HG02759 (cell line): ENCODE measurements at regions not wholly inside any gene's neighbourhood (a gene's known extent, or its start where the extent isn't known, plus 50 kb on each side); places are given as distances from the start of the nearest gene placed in this dataset.
"Not testable (repeated sequence)": the region's sequence is repeated elsewhere in the genome, so short reads cannot be mapped to it uniquely, and the experiment has no call there.

Source experiments
- ATAC-seq: cut with Tn5 transposase; IDR thresholded peaks from one replicate; pipeline ENCODE4 v1.9.1; 2021; ENCODE audit warnings: mild to moderate bottlenecking, moderate library complexity; ENCODE audit not compliant: unreplicated experiment

DNA sequence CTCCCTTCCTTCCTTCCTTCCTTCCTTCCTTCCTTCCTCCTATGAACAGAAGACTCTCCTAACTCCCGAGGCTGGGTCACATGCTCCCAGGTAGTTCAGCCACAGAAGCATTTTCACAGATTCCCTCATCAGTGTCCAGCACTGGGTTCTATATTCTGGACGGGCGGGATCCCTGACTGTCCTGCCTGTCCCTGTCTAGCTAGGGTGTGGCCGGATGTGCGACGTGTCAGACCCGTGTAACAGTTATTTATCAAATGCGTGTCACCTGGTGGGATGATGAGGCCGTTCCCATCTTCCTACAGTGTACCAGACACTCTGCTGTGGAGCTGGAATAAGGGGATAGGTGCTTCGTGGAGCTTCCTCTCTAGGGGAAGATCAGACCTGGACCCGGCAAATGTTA, 901.0 kb downstream of the BRD1 start:
- ATAC-seq = no peak

DNA sequence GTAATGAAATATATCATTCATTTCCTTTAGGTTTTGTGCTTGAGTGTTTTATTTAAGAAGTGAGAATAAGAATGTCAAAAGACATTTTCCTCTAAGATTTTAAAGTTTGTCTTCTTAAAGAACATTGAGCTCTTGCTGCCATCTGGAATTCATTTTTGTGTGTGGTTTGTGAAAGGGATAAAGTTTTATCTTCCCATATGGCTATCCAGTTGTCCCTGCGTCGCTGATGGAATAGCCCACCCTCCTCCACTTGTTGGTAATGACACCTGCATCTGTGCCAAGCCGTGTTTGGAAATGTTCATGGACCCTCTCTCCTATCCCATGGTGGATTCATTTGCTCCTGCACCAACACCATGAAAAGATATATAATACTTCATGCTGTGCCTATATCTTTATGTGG, 901.5 kb downstream of the BRD1 start:
- no peak for ATAC-seq

DNA sequence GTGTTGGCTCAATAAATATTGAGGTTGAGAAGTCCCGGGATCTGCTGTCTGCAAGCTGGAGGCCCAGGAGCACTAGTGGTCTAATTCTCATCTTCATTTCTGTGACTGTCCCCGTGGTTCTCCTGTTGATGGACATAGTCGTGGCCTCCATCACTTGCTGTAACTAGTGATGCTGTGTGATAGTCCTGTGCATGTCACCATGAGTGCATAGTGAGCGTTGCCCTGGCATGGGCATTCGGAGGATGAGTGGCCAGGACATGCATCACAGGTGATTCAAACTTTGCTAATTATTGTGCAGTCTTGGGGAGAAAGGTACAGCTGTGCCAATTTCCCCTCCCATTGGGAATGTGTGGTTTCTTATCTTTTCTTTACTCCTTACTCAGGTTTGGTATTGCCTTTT, 902.2 kb downstream of the BRD1 start:
- ATAC-seq = no peak

GRCh38 chr22:48923996-48924395, 903.7 kb downstream of the BRD1 start:
- no peak for ATAC-seq

DNA sequence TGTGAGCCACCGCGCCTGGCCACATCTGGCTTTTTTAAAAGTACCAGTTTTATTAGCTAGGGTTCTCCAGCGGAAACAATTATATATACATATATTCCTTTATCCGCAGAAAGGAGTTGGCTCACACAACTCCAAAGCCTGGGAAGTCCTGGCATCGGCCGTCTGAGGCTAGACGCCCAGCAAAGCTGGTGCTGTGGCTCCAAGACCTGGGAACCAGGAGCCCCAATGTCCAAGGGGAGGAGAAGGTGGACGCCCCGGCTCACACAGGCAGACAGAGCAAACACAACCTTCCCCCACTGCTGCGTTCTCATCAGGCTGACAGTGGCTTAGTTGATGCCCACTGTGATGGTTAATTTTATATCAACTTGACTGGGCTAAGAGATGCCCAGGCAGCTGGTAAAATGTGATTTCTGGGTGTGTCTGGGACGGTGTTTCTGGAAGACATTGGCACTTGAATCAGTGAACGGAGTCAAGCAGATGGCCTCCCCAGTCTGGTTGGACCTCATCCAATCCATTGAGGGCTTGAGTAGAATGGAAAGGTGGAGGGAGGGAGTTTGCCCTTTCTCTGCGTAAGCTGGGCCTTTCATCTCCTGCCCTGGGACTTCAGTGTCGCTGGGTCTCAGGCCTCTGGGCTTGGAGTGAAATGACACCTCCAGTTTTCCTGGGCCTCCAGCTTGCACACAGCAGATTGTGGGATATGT, 904.4 kb downstream of the BRD1 start:
- no peak for ATAC-seq

DNA sequence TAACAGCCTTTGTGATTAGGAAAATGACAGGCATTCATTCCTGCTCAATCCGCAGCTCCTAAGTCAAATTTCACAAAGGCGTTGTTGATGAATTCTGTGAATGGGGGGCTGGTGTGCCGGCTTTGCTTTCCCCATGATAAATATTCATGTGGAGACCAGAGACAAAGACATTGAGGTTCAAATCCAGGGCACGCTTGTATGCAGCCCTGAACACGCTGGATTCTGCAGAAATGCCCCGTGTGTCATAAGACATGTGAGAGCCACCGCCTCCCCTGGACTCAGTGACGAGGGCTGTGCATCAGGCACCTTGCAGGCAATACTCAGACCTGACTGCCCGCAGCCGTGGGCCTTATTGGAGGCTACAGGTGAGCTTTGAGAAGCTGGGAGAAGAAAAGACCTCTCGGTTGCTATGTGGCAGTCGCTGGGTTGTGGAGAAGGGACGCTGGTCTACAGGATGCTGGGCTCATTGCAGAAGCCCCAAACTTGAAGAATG, 906.2 kb downstream of the BRD1 start:
- ATAC-seq = no peak

GRCh38 chr22:48920776-48921241, 906.9 kb downstream of the BRD1 start:
- ATAC-seq = no peak

- ATAC-seq = no peak
Measured at GRCh38 chr22:48919851-48920589, 907.7 kb downstream of the BRD1 start.

- no peak for ATAC-seq
Measured at GRCh38 chr22:48919187-48919590, 908.5 kb downstream of the BRD1 start.

DNA sequence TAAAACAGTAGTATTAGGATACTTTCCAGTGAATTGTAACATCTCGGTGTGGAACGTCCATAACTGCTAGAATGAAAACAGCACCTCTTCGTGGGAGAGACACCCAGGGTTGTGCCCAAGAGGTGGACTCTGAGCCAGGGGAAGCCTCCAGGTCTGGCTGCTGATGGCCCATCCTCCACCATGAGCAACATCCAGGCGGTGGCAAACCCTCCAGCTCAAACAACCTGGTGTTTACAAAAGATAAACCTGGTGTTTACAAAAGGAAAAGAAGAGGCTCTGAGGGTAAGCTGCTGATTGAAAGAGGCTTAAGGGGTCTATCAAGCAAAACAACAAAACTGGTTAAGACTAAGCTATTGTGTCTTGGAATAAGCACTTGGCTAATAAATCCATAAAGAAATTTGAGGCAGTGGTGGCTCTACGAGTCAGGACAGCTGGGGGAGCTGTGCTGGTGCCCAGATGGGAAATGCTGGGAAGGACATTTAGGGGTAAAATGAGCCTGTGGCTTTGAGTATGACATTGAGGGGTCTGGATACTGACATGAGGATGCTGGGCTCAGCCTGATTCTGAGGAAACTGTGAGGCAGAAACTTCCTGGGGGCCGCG, 909.0 kb downstream of the BRD1 start:
- ATAC-seq = no peak

- ATAC-seq = not testable (repeated sequence)
Measured at GRCh38 chr22:48912356-48913066, 915.2 kb downstream of the BRD1 start.

DNA sequence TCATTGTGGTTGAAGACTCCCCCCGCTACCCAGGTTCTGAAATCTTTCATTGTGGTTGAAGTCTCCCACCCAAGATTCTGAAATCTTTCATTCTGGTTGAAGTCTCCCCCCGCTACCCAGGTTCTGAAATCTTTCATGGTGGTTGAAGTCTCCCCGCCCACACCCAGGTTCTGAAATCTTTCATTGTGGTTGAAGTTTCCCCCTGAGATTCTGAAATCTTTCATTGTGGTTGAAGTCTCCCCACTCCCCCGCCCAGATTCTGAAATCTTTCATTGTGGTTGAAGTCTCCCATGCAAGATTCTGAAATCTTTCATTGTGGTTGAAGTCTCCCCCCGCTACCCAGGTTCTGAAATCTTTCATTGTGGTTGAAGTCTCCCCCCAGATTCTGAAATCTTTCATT, 916.0 kb downstream of the BRD1 start:
- not testable (repeated sequence) for ATAC-seq

- ATAC-seq = not testable (repeated sequence)
Measured at GRCh38 chr22:48911067-48911466, 916.6 kb downstream of the BRD1 start.

DNA sequence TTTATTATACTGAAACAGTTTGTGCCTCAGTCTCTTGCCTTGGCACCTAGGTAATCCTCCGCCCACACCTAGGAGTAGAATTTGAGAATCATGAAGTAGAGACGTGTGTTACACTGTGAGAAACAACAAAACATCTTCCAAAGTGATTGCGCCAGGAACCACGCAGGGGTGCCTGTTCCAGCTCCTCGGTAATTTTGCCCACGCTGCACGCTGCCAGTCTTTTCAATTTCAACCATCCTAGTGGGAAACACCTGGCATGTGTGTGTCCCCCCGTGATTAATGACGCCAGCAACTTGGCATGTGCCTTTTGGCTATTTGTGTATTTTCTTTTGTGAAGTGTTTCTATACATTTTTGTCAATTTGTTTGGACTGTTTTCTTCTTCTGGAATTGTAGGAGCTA, 919.1 kb downstream of the BRD1 start:
- ATAC-seq = no peak

GRCh38 chr22:48907591-48907990, 920.1 kb downstream of the BRD1 start:
- no peak for ATAC-seq

DNA sequence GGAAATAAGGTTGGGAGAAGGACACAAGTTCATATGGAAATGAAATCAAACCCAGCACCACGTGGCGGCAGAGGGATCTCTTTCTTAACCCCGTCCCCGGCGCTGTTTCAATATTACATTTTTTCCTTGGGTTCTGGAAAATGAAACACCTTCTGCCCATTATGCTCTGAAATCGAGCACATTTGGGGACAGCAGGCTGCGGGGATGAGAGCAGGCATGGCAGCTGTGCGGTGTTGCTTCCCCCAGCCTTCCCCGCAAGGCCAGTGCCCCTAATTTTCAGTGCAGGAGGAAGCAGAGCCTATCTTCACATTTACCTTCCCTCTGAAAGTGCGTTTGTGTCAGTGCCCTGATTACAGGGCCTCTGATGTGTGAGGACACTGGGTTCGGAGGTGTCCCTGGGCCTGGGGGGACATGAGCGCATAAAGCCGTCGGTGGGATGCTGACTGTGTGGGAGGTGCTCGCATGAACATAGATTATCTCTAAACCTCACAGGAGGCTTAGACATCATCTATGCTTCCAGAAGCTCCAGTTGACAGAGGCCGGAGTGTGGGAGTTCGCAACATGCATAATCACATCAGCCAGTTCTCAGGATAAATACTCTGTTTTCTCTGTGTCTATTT, 921.3 kb downstream of the BRD1 start:
- no peak for ATAC-seq

DNA sequence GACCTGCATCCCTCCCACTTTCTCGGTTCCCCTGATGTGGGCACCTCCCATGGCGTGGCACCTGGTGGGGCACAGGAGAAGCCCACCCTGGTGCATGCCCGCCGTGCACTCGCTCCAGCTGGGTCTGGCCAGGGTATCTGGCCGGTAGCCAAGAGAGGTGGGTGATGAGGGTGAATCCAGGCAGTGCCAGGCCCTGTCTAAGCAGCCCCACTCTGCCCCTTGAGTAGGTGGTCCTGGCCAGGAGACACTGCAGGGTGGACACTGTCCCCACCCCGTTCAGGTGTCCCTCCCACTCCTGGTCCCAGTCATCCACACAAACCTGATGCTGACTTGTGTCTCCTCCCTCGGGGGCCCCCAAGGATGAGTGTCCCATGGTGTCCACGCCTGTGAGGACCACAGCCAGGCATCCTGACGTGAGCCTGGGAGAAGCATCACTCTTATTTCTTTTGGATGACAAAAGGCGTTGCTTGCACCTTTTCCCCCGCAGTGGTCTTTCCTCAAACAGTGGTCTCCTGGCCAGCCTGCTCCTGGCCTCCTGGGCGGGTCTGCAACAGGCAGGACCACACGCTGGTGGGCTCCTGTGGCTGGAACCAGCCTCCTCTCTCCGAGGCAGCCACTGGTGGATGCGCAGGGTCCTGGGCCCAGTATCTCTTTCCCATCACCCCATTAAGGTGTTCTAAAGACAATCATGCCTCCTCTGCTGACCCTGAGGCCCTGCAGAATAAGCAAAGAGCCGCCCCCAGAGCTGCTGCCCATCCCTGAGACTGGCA, 922.3 kb downstream of the BRD1 start:
- no peak for ATAC-seq

DNA sequence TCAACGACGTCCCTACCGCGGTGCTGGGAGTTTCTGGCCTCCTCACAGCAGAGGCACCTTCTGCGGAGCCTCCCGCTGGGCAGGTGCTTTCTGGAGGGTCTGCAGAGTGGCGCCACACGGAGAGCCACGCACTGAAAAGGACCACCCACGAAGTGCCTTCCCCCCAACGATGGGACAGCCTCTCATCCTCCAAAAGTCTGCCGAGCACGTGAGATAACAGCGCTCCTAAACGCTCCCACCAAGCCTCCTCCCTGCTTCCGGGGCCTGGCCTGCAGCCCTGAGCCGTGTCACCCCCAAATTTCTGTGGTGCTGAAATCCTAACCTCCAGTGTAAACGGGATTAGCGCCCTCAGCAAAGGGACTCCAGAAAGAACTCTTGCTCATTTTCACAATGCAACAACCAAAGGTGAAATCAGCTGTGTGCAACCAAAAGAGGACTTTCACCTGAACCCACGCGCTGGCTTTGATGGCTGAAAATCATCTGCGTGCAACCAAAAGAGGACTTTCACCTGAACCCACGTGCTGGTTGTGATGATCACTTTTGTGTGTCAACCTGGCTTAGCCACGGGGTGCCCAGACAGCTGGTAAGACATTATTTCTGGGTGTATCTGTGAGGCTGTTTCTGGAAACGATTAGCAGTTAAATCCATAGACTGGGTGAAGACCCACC, 924.6 kb downstream of the BRD1 start:
- ATAC-seq = no peak
